ENCODE measurements at regions not wholly inside any gene's neighbourhood (a gene's known extent, or its start where the extent isn't known, plus 50 kb on each side); places are given as distances from the start of the nearest gene placed in this dataset.

DNA sequence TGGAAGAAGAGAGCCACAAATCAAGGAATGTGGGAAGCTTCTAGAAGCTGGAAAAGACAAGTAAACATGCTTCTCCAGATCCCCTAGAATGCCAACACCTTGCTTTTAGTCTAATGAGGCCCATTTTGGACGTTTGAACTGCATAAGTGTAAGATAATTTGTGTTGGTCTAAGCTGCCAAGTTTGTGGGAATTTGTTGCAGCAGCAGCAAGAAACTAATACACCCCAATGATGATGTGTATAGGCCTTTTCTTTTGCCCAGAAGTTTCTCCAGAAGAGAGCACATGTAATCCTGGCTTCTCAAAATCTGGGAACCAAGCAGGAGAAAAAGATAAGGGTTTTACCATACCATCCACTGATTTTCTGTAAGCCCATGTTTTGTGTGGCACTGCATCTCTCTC, 96.1 kb upstream of the DPT start:
- H3K27ac Mint-ChIP-seq: no peak overlapping the region
- H3K27me3 ChIP-seq (ENCODE audit: control insufficient read depth in 2 of 2, insufficient read depth in 2 of 2, low read length in 2 of 2): no peaks in the 10 kb centered on the region
- H3K4me3 Mint-ChIP-seq: no peak overlapping the region
- peaks cover 0 to 4% (median 0%) of the 10 kb centered on the region in 11 donors for H3K9me3 Mint-ChIP-seq
- DNase-seq (no peak), ATAC-seq (no peak)
- no peak overlapping the region for H3K4me3 ChIP-seq (ENCODE audit: low read length)
- H3K4me1 Mint-ChIP-seq: peaks cover 0 to 4% (median 0%) of the 10 kb centered on the region in 7 donors
- ChIA-PET POLR2A (no interaction called here), CTCF (no interaction called here)
- no peaks in the 10 kb centered on the region for H3K4me1 ChIP-seq (ENCODE audit: control insufficient read depth in 2 of 2, insufficient read depth in 2 of 2, low read length in 2 of 2)
- H3K9me3 ChIP-seq (ENCODE audit: control insufficient read depth in 2 of 3, low read length in 3 of 3): no peaks in the 10 kb centered on the region
- intact Hi-C loops (cut with micrococcal nuclease): no loop called here
- H3K27me3 Mint-ChIP-seq: no peaks in the 10 kb centered on the region
- H3K27ac ChIP-seq (ENCODE audit: low read depth, low read length): no peak overlapping the region
- H3K36me3 Mint-ChIP-seq: peaks cover 0 to 4% (median 0%) of the 10 kb centered on the region in 5 donors
- no peaks in the 10 kb centered on the region for H3K36me3 ChIP-seq (ENCODE audit: control insufficient read depth in 2 of 3, insufficient read depth in 3 of 3, low read length in 3 of 3)

- Histone ChIP-seq H3K4me3 (ENCODE audit: low read length) (no peak overlapping the region), H3K36me3 (ENCODE audit: control insufficient read depth in 2 of 3, insufficient read depth in 3 of 3, low read length in 3 of 3) (no peaks in the 10 kb centered on the region), H3K27me3 (ENCODE audit: control insufficient read depth in 2 of 2, insufficient read depth in 2 of 2, low read length in 2 of 2) (no peaks in the 10 kb centered on the region), H3K27ac (ENCODE audit: low read depth, low read length) (no peak overlapping the region), H3K4me1 (ENCODE audit: control insufficient read depth in 2 of 2, insufficient read depth in 2 of 2, low read length in 2 of 2) (no peaks in the 10 kb centered on the region), H3K9me3 (ENCODE audit: control insufficient read depth in 2 of 3, low read length in 3 of 3) (no peaks in the 10 kb centered on the region)
- no peak for DNase-seq
- ChIA-PET POLR2A (no interaction called here), CTCF (no interaction called here)
- ATAC-seq: no peak
- Mint-ChIP-seq H3K27ac (no peak overlapping the region), H3K4me3 (no peak overlapping the region), H3K4me1 (peaks cover 0 to 4% (median 0%) of the 10 kb centered on the region in 7 donors), H3K9me3 (peaks cover 0 to 4% (median 0%) of the 10 kb centered on the region in 11 donors), H3K27me3 (no peaks in the 10 kb centered on the region), H3K36me3 (peaks cover 0 to 4% (median 0%) of the 10 kb centered on the region in 5 donors)
- intact Hi-C loops (cut with micrococcal nuclease): no loop called here
Measured at GRCh38 chr1:168825820-168826219, 96.8 kb upstream of the DPT start.

DNA sequence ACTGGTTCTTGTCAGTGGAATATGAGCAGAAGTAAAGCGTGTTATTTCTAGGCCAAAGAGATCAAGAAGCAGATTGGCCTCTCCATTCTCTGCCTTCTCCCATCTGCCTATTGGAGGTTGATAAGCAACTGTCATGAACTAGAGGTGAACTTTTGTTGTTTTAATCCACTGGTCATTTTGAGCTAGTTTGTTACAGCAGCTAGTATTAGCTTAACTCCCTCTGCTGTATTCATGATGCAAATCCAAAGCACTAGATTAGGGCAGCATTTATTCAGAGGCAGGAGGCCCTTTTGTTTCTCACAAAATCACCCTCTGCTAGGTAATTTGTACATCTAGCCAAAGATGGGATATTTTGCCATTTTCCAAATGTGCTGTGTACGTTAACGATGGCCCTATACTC, 97.3 kb upstream of the DPT start:
- Histone ChIP-seq H3K36me3 (ENCODE audit: control insufficient read depth in 2 of 3, insufficient read depth in 3 of 3, low read length in 3 of 3) (no peaks in the 10 kb centered on the region), H3K27me3 (ENCODE audit: control insufficient read depth in 2 of 2, insufficient read depth in 2 of 2, low read length in 2 of 2) (no peaks in the 10 kb centered on the region), H3K4me1 (ENCODE audit: control insufficient read depth in 2 of 2, insufficient read depth in 2 of 2, low read length in 2 of 2) (no peaks in the 10 kb centered on the region), H3K9me3 (ENCODE audit: control insufficient read depth in 2 of 3, low read length in 3 of 3) (no peaks in the 10 kb centered on the region), H3K27ac (ENCODE audit: low read depth, low read length) (no peak overlapping the region), H3K4me3 (ENCODE audit: low read length) (no peak overlapping the region)
- intact Hi-C loops (cut with micrococcal nuclease): no loop called here
- ChIA-PET CTCF (no interaction called here), POLR2A (no interaction called here)
- no peak overlapping the region for H3K27ac Mint-ChIP-seq
- DNase-seq (no peak), ATAC-seq (no peak)
- peaks cover 0 to 4% (median 0%) of the 10 kb centered on the region in 7 donors for H3K4me1 Mint-ChIP-seq
- no peak overlapping the region for H3K4me3 Mint-ChIP-seq
- peaks cover 0 to 4% (median 0%) of the 10 kb centered on the region in 5 donors for H3K36me3 Mint-ChIP-seq
- H3K27me3 Mint-ChIP-seq: peaks cover 0 to under 1% (median 0%) of the 10 kb centered on the region in 5 donors
- peaks cover 0 to 4% (median 0%) of the 10 kb centered on the region in 11 donors for H3K9me3 Mint-ChIP-seq

GRCh38 chr1:168827557-168827956, 98.6 kb upstream of the DPT start:
- H3K27ac Mint-ChIP-seq: no peak overlapping the region
- Histone ChIP-seq H3K27ac (ENCODE audit: low read depth, low read length) (no peak overlapping the region), H3K4me1 (ENCODE audit: control insufficient read depth in 2 of 2, insufficient read depth in 2 of 2, low read length in 2 of 2) (no peaks in the 10 kb centered on the region), H3K36me3 (ENCODE audit: control insufficient read depth in 2 of 3, insufficient read depth in 3 of 3, low read length in 3 of 3) (no peaks in the 10 kb centered on the region), H3K9me3 (ENCODE audit: control insufficient read depth in 2 of 3, low read length in 3 of 3) (no peaks in the 10 kb centered on the region), H3K4me3 (ENCODE audit: low read length) (no peak overlapping the region), H3K27me3 (ENCODE audit: control insufficient read depth in 2 of 2, insufficient read depth in 2 of 2, low read length in 2 of 2) (no peaks in the 10 kb centered on the region)
- H3K36me3 Mint-ChIP-seq: peaks cover 0 to 4% (median 0%) of the 10 kb centered on the region in 5 donors
- CTCF ChIA-PET: no interaction called here
- ATAC-seq: no peak
- H3K27me3 Mint-ChIP-seq: peaks cover 0 to 4% (median 0%) of the 10 kb centered on the region in 5 donors
- H3K4me3 Mint-ChIP-seq: no peak overlapping the region
- POLR2A ChIA-PET: no interaction called here
- H3K4me1 Mint-ChIP-seq: peaks cover 0 to 2% (median 0%) of the 10 kb centered on the region in 7 donors
- no peak for DNase-seq
- intact Hi-C loops (cut with micrococcal nuclease): no loop called here
- H3K9me3 Mint-ChIP-seq: peaks cover 0 to 4% (median 0%) of the 10 kb centered on the region in 11 donors

DNA sequence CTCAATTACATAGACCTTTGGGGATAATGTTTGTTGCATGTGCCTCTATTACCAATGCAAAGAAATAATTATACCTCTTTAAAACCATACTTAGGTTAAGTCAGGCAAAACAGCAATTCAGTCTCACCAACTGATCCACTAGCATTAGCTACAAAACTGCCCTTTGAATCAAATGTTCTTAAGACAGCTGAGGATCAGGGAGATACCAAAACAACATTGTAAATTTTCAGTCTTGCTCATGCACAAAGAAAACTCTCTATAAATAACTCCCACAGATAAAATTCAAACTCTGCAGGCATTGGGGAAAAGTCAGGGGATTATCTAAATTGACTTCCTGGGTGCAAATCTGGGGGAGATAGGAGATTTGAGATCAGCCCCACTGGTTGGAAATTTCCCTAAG, 100.9 kb upstream of the DPT start:
- Mint-ChIP-seq H3K4me1 (peaks cover 0 to 12% (median 11%) of the 10 kb centered on the region in 7 donors), H3K27ac (no peak overlapping the region), H3K9me3 (peaks cover 0 to 2% (median 0%) of the 10 kb centered on the region in 11 donors), H3K27me3 (peaks cover 0 to 4% (median 0%) of the 10 kb centered on the region in 5 donors), H3K36me3 (peaks cover 0 to 2% (median 0%) of the 10 kb centered on the region in 5 donors), H3K4me3 (no peak overlapping the region)
- DNase-seq: no peak
- Histone ChIP-seq H3K27me3 (ENCODE audit: control insufficient read depth in 2 of 2, insufficient read depth in 2 of 2, low read length in 2 of 2) (no peaks in the 10 kb centered on the region), H3K4me3 (ENCODE audit: low read length) (no peak overlapping the region), H3K36me3 (ENCODE audit: control insufficient read depth in 2 of 3, insufficient read depth in 3 of 3, low read length in 3 of 3) (no peaks in the 10 kb centered on the region), H3K27ac (ENCODE audit: low read depth, low read length) (no peak overlapping the region), H3K9me3 (ENCODE audit: control insufficient read depth in 2 of 3, low read length in 3 of 3) (no peaks in the 10 kb centered on the region), H3K4me1 (ENCODE audit: control insufficient read depth in 2 of 2, insufficient read depth in 2 of 2, low read length in 2 of 2) (peaks cover 0 to 16% of the 10 kb centered on the region in 2 donors)
- ChIA-PET POLR2A (no interaction called here), CTCF (no interaction called here)
- intact Hi-C loops (cut with micrococcal nuclease): no loop called here
- ATAC-seq: no peak

GRCh38 chr1:168830562-168830961, 101.6 kb upstream of the DPT start:
- ATAC-seq (no peak), DNase-seq (no peak)
- intact Hi-C loops (cut with micrococcal nuclease): no loop called here
- Mint-ChIP-seq H3K36me3 (no peaks in the 10 kb centered on the region), H3K9me3 (peaks cover 0 to 1% (median 0%) of the 10 kb centered on the region in 11 donors), H3K4me1 (peaks cover 0 to 12% (median 11%) of the 10 kb centered on the region in 7 donors), H3K4me3 (no peak overlapping the region), H3K27ac (no peak overlapping the region), H3K27me3 (peaks cover 0 to 4% (median 0%) of the 10 kb centered on the region in 5 donors)
- POLR2A ChIA-PET: no interaction called here
- Histone ChIP-seq H3K27ac (ENCODE audit: low read depth, low read length) (no peak overlapping the region), H3K4me1 (ENCODE audit: control insufficient read depth in 2 of 2, insufficient read depth in 2 of 2, low read length in 2 of 2) (peaks cover 0 to 16% of the 10 kb centered on the region in 2 donors), H3K4me3 (ENCODE audit: low read length) (no peak overlapping the region), H3K9me3 (ENCODE audit: control insufficient read depth in 2 of 3, low read length in 3 of 3) (no peaks in the 10 kb centered on the region), H3K27me3 (ENCODE audit: control insufficient read depth in 2 of 2, insufficient read depth in 2 of 2, low read length in 2 of 2) (no peaks in the 10 kb centered on the region), H3K36me3 (ENCODE audit: control insufficient read depth in 2 of 3, insufficient read depth in 3 of 3, low read length in 3 of 3) (no peaks in the 10 kb centered on the region)
- CTCF ChIA-PET: no interaction called here

DNA sequence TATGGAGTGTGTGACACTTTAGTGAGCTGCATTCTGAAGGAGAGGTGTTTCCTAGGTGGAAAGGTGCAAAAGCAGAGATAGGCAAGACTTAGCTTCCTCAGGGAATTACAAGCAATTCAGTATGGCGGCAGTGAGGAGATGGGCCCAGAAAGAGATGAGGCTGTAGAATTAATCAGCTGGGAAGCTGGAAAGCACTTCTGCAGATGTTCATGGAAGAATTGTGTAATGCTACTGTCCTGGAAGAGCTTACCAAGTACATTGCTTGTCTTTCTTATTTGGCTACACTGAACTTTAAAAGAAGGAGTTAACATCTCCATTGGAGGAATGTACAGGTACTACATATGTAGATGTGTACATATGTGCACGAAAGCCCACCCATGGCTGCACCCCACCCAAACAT, 103.7 kb upstream of the DPT start:
- H3K4me3 ChIP-seq (ENCODE audit: low read length): no peak overlapping the region
- H3K27me3 ChIP-seq (ENCODE audit: control insufficient read depth in 2 of 2, insufficient read depth in 2 of 2, low read length in 2 of 2): no peaks in the 10 kb centered on the region
- ChIA-PET POLR2A (no interaction called here), CTCF (no interaction called here)
- no peaks in the 10 kb centered on the region for H3K36me3 ChIP-seq (ENCODE audit: control insufficient read depth in 2 of 3, insufficient read depth in 3 of 3, low read length in 3 of 3)
- intact Hi-C loops (cut with micrococcal nuclease): no loop called here
- no peak overlapping the region for H3K27ac ChIP-seq (ENCODE audit: low read depth, low read length)
- ATAC-seq (no peak), DNase-seq (no peak)
- no peak overlapping the region for H3K27ac Mint-ChIP-seq
- H3K36me3 Mint-ChIP-seq: no peaks in the 10 kb centered on the region
- H3K9me3 Mint-ChIP-seq: peaks cover 0 to 3% (median 0%) of the 10 kb centered on the region in 11 donors
- H3K4me3 Mint-ChIP-seq: no peak overlapping the region
- peaks cover 0 to 16% of the 10 kb centered on the region in 2 donors for H3K4me1 ChIP-seq (ENCODE audit: control insufficient read depth in 2 of 2, insufficient read depth in 2 of 2, low read length in 2 of 2)
- H3K4me1 Mint-ChIP-seq: peaks cover 0 to 12% (median 11%) of the 10 kb centered on the region in 7 donors
- H3K27me3 Mint-ChIP-seq: peaks cover 0 to 4% (median 0%) of the 10 kb centered on the region in 5 donors
- H3K9me3 ChIP-seq (ENCODE audit: control insufficient read depth in 2 of 3, low read length in 3 of 3): no peaks in the 10 kb centered on the region

All from naive thymus-derived CD4-positive, alpha-beta T cell (primary cell).